Ishikawa (cell line): ENCODE measurements at regions not wholly inside any gene's neighbourhood (a gene's known extent, or its start where the extent isn't known, plus 50 kb on each side); places are given as distances from the start of the nearest gene placed in this dataset.

Experiments
- CREB1 ChIP-seq: IDR thresholded peaks from 2 replicates; pipeline ENCODE4 v1.6.1; 2012; ENCODE audit warnings: low read depth
- EGR1 ChIP-seq: IDR thresholded peaks from 2 replicates; pipeline ENCODE4 v1.6.1; 2012
- EP300 ChIP-seq: IDR thresholded peaks from 2 replicates; pipeline ENCODE4 v1.6.1; 2012; ENCODE audit warnings: borderline replicate concordance
- FOXM1 ChIP-seq: IDR thresholded peaks from 2 replicates; pipeline ENCODE4 v1.6.1; 2012; ENCODE audit warnings: low read depth, borderline replicate concordance
- MAX ChIP-seq: IDR thresholded peaks from 2 replicates; pipeline ENCODE4 v1.6.1; 2012
- NFIC ChIP-seq: IDR thresholded peaks from 2 replicates; pipeline ENCODE4 v1.6.1; 2012
- RAD21 ChIP-seq: IDR thresholded peaks from 2 replicates; pipeline ENCODE4 v1.6.1; 2012; ENCODE audit warnings: low read depth
- REST ChIP-seq: IDR thresholded peaks from 2 replicates; pipeline ENCODE4 v1.6.1; 2012; ENCODE audit warnings: low read depth, mild to moderate bottlenecking
- TAF1 ChIP-seq: IDR thresholded peaks from 2 replicates; pipeline ENCODE4 v1.6.1; 2012; ENCODE audit warnings: low read depth, mild to moderate bottlenecking
- TCF12 ChIP-seq: IDR thresholded peaks from 2 replicates; pipeline ENCODE4 v1.6.1; 2012; ENCODE audit warnings: low read depth
- YY1 ChIP-seq: IDR thresholded peaks from 2 replicates; pipeline ENCODE4 v1.6.1; 2012; ENCODE audit warnings: low read depth
- ZBTB7A ChIP-seq: IDR thresholded peaks from 2 replicates; pipeline ENCODE4 v1.6.1; 2012; ENCODE audit warnings: low read depth

GRCh38 chr13:85985797-85986196 is 186.6 kb upstream of the SLITRK6 start:
- TF ChIP-seq TAF1 (no peak), MAX (no peak), RAD21 (peak; percentile 13; the same call in 1 of the 2 replicates), NFIC (peak; percentile 53; the same call in 1 of the 2 replicates), CREB1 (no peak), EP300 (peak; percentile 71), REST (no peak), EGR1 (no peak), TCF12 (no peak), FOXM1 (peak; percentile 61; the same call in 1 of the 2 replicates), ZBTB7A (no peak), YY1 (no peak)
